ENCODE measurements at regions not wholly inside any gene's neighbourhood (a gene's known extent, or its start where the extent isn't known, plus 50 kb on each side); places are given as distances from the start of the nearest gene placed in this dataset.

GRCh38 chr18:51525453-51526225, 328.2 kb upstream of the MEX3C start:
- no peaks in the 10 kb centered on the region for H3K27me3 ChIP-seq (ENCODE audit: control insufficient read depth, low read length)
- H3K9me2 ChIP-seq (replicated peaks; ENCODE audit: control insufficient read depth, low read length), result no peaks in the 10 kb centered on the region
- no peaks in the 10 kb centered on the region for H3K4me1 ChIP-seq (ENCODE audit: control insufficient read depth, low read length)
- no peaks in the 10 kb centered on the region for H3K79me2 ChIP-seq (ENCODE audit: control insufficient read depth, low read length)
- no peaks in the 10 kb centered on the region for H3K9me3 ChIP-seq (ENCODE audit: control insufficient read depth, insufficient read depth, low read length)
- no peak overlapping the region for H3K27ac ChIP-seq (ENCODE audit: low read depth, low read length)
- H3K4me3 ChIP-seq (ENCODE audit: low read length), result no peak overlapping the region
- H3K36me3 ChIP-seq (ENCODE audit: control insufficient read depth, low read length), result no peaks in the 10 kb centered on the region
- H3K4me2 ChIP-seq (ENCODE audit: low read length), result no peak overlapping the region
- no peaks in the 10 kb centered on the region for H4K20me1 ChIP-seq (ENCODE audit: control insufficient read depth, insufficient read depth, low read depth, low read length)
- TF ChIP-seq EZH2phosphoT487 (IDR thresholded peaks at IDR 0.05; ENCODE audit: borderline replicate concordance, low read length), result no peak
- TF ChIP-seq, protein P1, sequence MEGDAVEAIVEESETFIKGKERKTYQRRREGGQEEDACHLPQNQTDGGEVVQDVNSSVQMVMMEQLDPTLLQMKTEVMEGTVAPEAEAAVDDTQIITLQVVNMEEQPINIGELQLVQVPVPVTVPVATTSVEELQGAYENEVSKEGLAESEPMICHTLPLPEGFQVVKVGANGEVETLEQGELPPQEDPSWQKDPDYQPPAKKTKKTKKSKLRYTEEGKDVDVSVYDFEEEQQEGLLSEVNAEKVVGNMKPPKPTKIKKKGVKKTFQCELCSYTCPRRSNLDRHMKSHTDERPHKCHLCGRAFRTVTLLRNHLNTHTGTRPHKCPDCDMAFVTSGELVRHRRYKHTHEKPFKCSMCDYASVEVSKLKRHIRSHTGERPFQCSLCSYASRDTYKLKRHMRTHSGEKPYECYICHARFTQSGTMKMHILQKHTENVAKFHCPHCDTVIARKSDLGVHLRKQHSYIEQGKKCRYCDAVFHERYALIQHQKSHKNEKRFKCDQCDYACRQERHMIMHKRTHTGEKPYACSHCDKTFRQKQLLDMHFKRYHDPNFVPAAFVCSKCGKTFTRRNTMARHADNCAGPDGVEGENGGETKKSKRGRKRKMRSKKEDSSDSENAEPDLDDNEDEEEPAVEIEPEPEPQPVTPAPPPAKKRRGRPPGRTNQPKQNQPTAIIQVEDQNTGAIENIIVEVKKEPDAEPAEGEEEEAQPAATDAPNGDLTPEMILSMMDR (IDR thresholded peaks at IDR 0.05; ENCODE audit: low read depth, low read length, poor library complexity, severe bottlenecking), result no peak
- H3F3A ChIP-seq (ENCODE audit: control insufficient read depth, insufficient read depth), result no peaks in the 10 kb centered on the region

DNA sequence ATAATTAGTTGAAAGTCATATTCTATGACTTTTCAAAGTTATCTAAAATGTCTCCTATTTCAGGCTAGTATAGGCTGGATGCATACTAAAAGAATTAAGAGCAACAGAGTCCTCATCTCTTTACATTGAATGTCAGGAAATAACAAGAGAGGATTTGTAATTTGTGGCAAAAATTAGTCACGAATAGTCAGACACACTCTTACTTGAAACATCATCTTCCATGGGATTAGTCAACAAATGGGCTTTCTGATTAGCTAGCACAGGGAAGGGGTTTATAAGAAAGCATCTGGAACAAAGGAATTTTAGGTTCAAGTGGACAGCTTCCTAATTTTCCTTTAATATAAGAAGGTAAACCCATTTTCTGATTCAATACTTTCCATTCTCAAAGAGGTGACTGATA, 330.3 kb upstream of the MEX3C start:
- no peaks in the 10 kb centered on the region for H3K36me3 ChIP-seq (ENCODE audit: control insufficient read depth, low read length)

DNA sequence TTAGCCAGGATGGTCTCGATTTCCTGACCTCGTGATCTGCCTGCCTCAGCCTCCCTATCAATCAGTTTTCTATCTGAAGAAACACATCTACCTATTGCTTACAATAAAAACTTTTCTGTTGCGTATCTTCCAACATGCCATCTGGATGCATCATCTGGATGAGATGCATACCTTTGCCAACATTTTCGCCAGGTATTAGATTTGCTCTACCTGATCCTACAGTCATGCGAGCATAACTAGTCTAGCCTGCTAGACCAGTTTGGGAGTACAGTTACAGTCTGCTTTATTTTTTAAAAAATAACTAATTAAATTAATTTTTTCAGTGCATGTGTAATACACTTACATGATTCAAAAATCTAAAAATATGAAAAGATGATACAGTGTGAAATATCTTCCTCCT, 334.0 kb upstream of the MEX3C start:
- TF ChIP-seq, protein P1 (IDR thresholded peaks at IDR 0.05; ENCODE audit: low read depth, low read length, poor library complexity, severe bottlenecking), result no peak
- no peak for TF ChIP-seq EZH2phosphoT487 (IDR thresholded peaks at IDR 0.05; ENCODE audit: borderline replicate concordance, low read length)
- Histone ChIP-seq H3K9me2 (replicated peaks; ENCODE audit: control insufficient read depth, low read length) (no peaks in the 10 kb centered on the region), H3K27ac (ENCODE audit: low read depth, low read length) (no peak overlapping the region), H3K4me3 (ENCODE audit: low read length) (no peak overlapping the region), H3K36me3 (ENCODE audit: control insufficient read depth, low read length) (no peaks in the 10 kb centered on the region), H3K27me3 (ENCODE audit: control insufficient read depth, low read length) (no peaks in the 10 kb centered on the region), H3K79me2 (ENCODE audit: control insufficient read depth, low read length) (no peaks in the 10 kb centered on the region), H3K9me3 (ENCODE audit: control insufficient read depth, insufficient read depth, low read length) (no peaks in the 10 kb centered on the region), H3K4me1 (ENCODE audit: control insufficient read depth, low read length) (no peaks in the 10 kb centered on the region), H3K4me2 (ENCODE audit: low read length) (no peak overlapping the region), H3F3A (ENCODE audit: control insufficient read depth, insufficient read depth) (no peaks in the 10 kb centered on the region), H4K20me1 (ENCODE audit: control insufficient read depth, insufficient read depth, low read depth, low read length) (no peaks in the 10 kb centered on the region)

More for the DNA sequence above, 330.3 kb upstream of the MEX3C start:
- Histone ChIP-seq H3K4me1 (ENCODE audit: control insufficient read depth, low read length) (no peaks in the 10 kb centered on the region), H4K20me1 (ENCODE audit: control insufficient read depth, insufficient read depth, low read depth, low read length) (no peaks in the 10 kb centered on the region), H3K4me2 (ENCODE audit: low read length) (no peak overlapping the region), H3F3A (ENCODE audit: control insufficient read depth, insufficient read depth) (no peaks in the 10 kb centered on the region), H3K9me2 (replicated peaks; ENCODE audit: control insufficient read depth, low read length) (no peaks in the 10 kb centered on the region), H3K4me3 (ENCODE audit: low read length) (no peak overlapping the region), H3K79me2 (ENCODE audit: control insufficient read depth, low read length) (no peaks in the 10 kb centered on the region), H3K27ac (ENCODE audit: low read depth, low read length) (no peak overlapping the region), H3K9me3 (ENCODE audit: control insufficient read depth, insufficient read depth, low read length) (no peaks in the 10 kb centered on the region), H3K27me3 (ENCODE audit: control insufficient read depth, low read length) (no peaks in the 10 kb centered on the region)
- TF ChIP-seq, protein P1 (IDR thresholded peaks at IDR 0.05; ENCODE audit: low read depth, low read length, poor library complexity, severe bottlenecking), result no peak
- TF ChIP-seq EZH2phosphoT487 (IDR thresholded peaks at IDR 0.05; ENCODE audit: borderline replicate concordance, low read length), result no peak

Data from DOHH2 (cell line).